PC-9 (cell line): ENCODE measurements at regions not wholly inside any gene's neighbourhood (a gene's known extent, or its start where the extent isn't known, plus 50 kb on each side); places are given as distances from the start of the nearest gene placed in this dataset.

ENCODE experiments used
- BruUV-seq: library from RNA; stranded (reverse); fragments of 400-500 nt; replicated peaks from 2 replicates; lab custom pipeline; 2021; lab: Mats Ljungman, UMichigan
- CTCF ChIA-PET: fragments of 300-600 bp; sonication (Branson Sonifier 250); formaldehyde crosslinking; loops from one replicate; lab custom pipeline; 2022; ENCODE audit warnings: antibody characterized with exemption; lab: Charles Lee
- POLR2A ChIA-PET: fragments of 300-600 bp; sonication (Branson Sonifier 250); formaldehyde crosslinking; loops from one replicate; lab custom pipeline; 2022; ENCODE audit warnings: antibody characterized with exemption; ENCODE audit not compliant: unreplicated experiment; lab: Charles Lee
- DNase-seq, 2 experiments: peaks; one replicate each; pipeline versions ENCODE4 v3.0.0 to v3.0.0-alpha.2; 2015 to 2022; ENCODE audit warnings: mixed read lengths in 1 of 2
- H2AFZ ChIP-seq: fragments of 200-600 bp; sonication (generic); 2 replicates; pipeline ENCODE4 v1.8.1; 2017; ENCODE audit warnings: antibody characterized with exemption
- H3F3A ChIP-seq: fragments of 200-600 bp; sonication (generic); 2 replicates; pipeline ENCODE4 v1.8.1; 2017; ENCODE audit warnings: antibody characterized with exemption, mild to moderate bottlenecking, low read depth; ENCODE audit not compliant: insufficient read depth
- H3K27ac ChIP-seq: fragments of 200-600 bp; sonication (generic); 2 replicates; pipeline ENCODE4 v1.6.1; 2016; ENCODE audit warnings: mixed run types
- H3K27me3 ChIP-seq: fragments of 200-600 bp; sonication (generic); 2 replicates; pipeline ENCODE4 v1.6.1; 2016; ENCODE audit warnings: low read depth, mixed run types; ENCODE audit not compliant: insufficient read depth
- H3K36me3 ChIP-seq: fragments of 200-600 bp; sonication (generic); 2 replicates; pipeline ENCODE4 v1.6.1; 2016; ENCODE audit warnings: low read depth, mixed run types
- H3K4me1 ChIP-seq: fragments of 200-600 bp; sonication (generic); replicated peaks from 2 replicates; pipeline ENCODE4 v1.6.1; 2016; ENCODE audit warnings: mixed run types; ENCODE audit not compliant: insufficient read depth
- H3K4me2 ChIP-seq: fragments of 200-600 bp; sonication (generic); 2 replicates; pipeline ENCODE4 v1.6.1; 2017; ENCODE audit warnings: mixed run types
- H3K4me3 ChIP-seq: fragments of 200-600 bp; sonication (generic); 2 replicates; pipeline ENCODE4 v1.6.1; 2016; ENCODE audit warnings: mixed run types
- H3K79me2 ChIP-seq: fragments of 200-600 bp; sonication (generic); 2 replicates; pipeline ENCODE4 v1.6.1; 2017; ENCODE audit warnings: low read depth, mixed run types
- H3K9me2 ChIP-seq: fragments of 200-600 bp; sonication (generic); 2 replicates; pipeline ENCODE4 v1.8.1; 2017; ENCODE audit warnings: mild to moderate bottlenecking; ENCODE audit not compliant: insufficient read depth
- H3K9me3 ChIP-seq: fragments of 200-600 bp; sonication (generic); 2 replicates; pipeline ENCODE4 v1.8.1; 2016; ENCODE audit warnings: low read depth; ENCODE audit not compliant: insufficient read depth
- H4K20me1 ChIP-seq: fragments of 200-600 bp; sonication (generic); 2 replicates; pipeline ENCODE4 v1.8.1; 2017; ENCODE audit not compliant: insufficient read depth
- CTCF ChIP-seq: fragments of 200-600 bp; sonication (generic); conservative IDR thresholded peaks from 2 replicates; pipeline ENCODE4 v1.6.1; 2017; ENCODE audit warnings: mixed run types, antibody characterized with exemption, mild to moderate bottlenecking, moderate library complexity
- EZH2 ChIP-seq: fragments of 200-600 bp; sonication (generic); IDR thresholded peaks from 2 replicates; pipeline ENCODE4 v1.8.0; 2017; ENCODE audit warnings: antibody characterized with exemption, low read depth
- intact Hi-C: fragments of 100-400 bp; cut with micrococcal nuclease; formaldehyde crosslinking; loops from one replicate; pipeline ENCODE4 v1.10.0; 2022; ENCODE audit not compliant: unreplicated experiment

GRCh38 chr5:174623018-174623417 lies 101.4 kb upstream of the MSX2 start:
- Histone ChIP-seq H3K9me3 (no peaks in the 10 kb centered on the region), H4K20me1 (no peaks in the 10 kb centered on the region), H2AFZ (no peak overlapping the region), H3K36me3 (no peaks in the 10 kb centered on the region), H3K4me2 (no peak overlapping the region), H3K4me1 (no peaks in the 10 kb centered on the region), H3K79me2 (no peaks in the 10 kb centered on the region), H3F3A (no peaks in the 10 kb centered on the region), H3K4me3 (no peak overlapping the region), H3K27me3 (peaks cover 92% of the 10 kb centered on the region), H3K9me2 (no peaks in the 10 kb centered on the region), H3K27ac (no peak overlapping the region)
- POLR2A ChIA-PET = no interaction called here
- intact Hi-C loops = no loop called here
- no TSS peak for BruUV-seq
- DNase-seq = no peak
- TF ChIP-seq CTCF = no peak
- no peak for TF ChIP-seq EZH2
- CTCF ChIA-PET = no interaction called here

DNA sequence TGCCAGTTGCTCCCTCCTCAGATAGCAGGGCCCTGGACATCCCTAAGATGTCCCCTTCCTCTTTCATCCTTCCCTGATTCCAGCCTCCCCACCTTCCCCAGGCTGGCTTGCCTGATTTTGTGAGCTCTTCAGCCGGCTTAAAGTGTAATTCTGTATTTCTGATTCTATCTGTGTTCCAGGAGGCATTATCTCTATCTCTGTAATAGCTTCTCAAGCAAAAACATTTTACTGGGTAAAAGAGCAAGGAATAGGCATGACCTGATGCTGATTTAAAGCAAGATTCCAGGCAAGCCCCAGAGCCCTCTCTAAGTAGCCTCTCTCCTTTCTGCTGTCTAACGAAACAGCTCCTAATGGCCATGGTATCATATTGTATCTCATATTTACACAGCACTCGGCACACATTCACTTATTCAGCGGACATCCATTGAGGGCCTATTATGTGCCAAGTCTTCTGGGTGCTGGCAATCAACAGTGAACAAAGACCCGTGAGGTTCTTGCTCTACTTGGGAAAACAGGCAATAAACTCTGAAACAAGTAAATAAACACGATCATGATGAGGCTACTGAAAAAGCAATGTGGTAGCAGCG lies 100.9 kb upstream of the MSX2 start:
- Histone ChIP-seq H3K27ac (no peak overlapping the region), H4K20me1 (no peaks in the 10 kb centered on the region), H2AFZ (no peak overlapping the region), H3K9me2 (no peaks in the 10 kb centered on the region), H3K27me3 (peaks cover 90% of the 10 kb centered on the region), H3K4me3 (no peak overlapping the region), H3K4me1 (no peaks in the 10 kb centered on the region), H3K9me3 (no peaks in the 10 kb centered on the region), H3K4me2 (no peak overlapping the region), H3K36me3 (no peaks in the 10 kb centered on the region), H3F3A (no peaks in the 10 kb centered on the region), H3K79me2 (no peaks in the 10 kb centered on the region)
- BruUV-seq = no TSS peak
- intact Hi-C loops = no loop called here
- DNase-seq = no peak
- TF ChIP-seq EZH2 = no peak
- TF ChIP-seq CTCF = no peak
- POLR2A ChIA-PET = no interaction called here
- CTCF ChIA-PET = no interaction called here

GRCh38 chr5:174624733-174625522 lies 99.5 kb upstream of the MSX2 start:
- H3K4me3 ChIP-seq = no peak overlapping the region
- no peak overlapping the region for H2AFZ ChIP-seq
- no peaks in the 10 kb centered on the region for H3K79me2 ChIP-seq
- H3K9me2 ChIP-seq = no peaks in the 10 kb centered on the region
- H3K4me2 ChIP-seq = no peak overlapping the region
- no peak for TF ChIP-seq EZH2
- TF ChIP-seq CTCF = no peak
- H3F3A ChIP-seq = no peaks in the 10 kb centered on the region
- H4K20me1 ChIP-seq = no peaks in the 10 kb centered on the region
- H3K27ac ChIP-seq = no peak overlapping the region
- no peak for DNase-seq
- H3K4me1 ChIP-seq = no peaks in the 10 kb centered on the region
- peaks cover 86% of the 10 kb centered on the region for H3K27me3 ChIP-seq
- intact Hi-C loops = no loop called here
- ChIA-PET POLR2A (no interaction called here), CTCF (interaction anchor here (0.7 kb wide), 1 partner anchor 114 kb away, joined by 9 read pairs; no protein-coding TSS in a partner anchor)
- no TSS peak for BruUV-seq
- H3K36me3 ChIP-seq = no peaks in the 10 kb centered on the region
- H3K9me3 ChIP-seq = no peaks in the 10 kb centered on the region
